HG03103 (cell line): ENCODE measurements at regions not wholly inside any gene's neighbourhood (a gene's known extent, or its start where the extent isn't known, plus 50 kb on each side); places are given as distances from the start of the nearest gene placed in this dataset.

Source experiments
- ATAC-seq: cut with Tn5 transposase; IDR thresholded peaks from one replicate; pipeline ENCODE4 v1.9.1; 2021; ENCODE audit warnings: low read depth; ENCODE audit not compliant: unreplicated experiment

- ATAC-seq: no peak
Measured at GRCh38 chr10:88081457-88082054, 218.1 kb downstream of the PTEN start.

DNA sequence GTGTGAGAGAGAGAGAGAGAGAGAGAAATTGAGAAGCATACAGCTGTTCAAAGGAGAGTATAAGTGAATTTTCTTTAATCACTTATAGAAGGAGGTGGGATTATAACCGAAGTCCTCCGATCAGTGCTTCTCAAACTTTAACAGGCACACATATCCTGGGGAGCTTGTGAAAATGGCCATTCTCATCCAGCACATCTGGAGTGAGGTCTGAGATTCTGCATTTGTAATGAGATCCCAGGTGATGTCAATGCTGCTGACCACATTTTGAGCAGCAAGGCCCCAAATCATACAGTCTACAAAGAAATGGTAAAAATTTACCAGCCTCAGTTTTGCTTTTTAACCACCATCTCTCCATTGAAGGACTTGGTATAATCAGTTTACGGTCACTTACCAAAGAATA lies 219.0 kb downstream of the PTEN start:
- peak; percentile 17 for ATAC-seq

DNA sequence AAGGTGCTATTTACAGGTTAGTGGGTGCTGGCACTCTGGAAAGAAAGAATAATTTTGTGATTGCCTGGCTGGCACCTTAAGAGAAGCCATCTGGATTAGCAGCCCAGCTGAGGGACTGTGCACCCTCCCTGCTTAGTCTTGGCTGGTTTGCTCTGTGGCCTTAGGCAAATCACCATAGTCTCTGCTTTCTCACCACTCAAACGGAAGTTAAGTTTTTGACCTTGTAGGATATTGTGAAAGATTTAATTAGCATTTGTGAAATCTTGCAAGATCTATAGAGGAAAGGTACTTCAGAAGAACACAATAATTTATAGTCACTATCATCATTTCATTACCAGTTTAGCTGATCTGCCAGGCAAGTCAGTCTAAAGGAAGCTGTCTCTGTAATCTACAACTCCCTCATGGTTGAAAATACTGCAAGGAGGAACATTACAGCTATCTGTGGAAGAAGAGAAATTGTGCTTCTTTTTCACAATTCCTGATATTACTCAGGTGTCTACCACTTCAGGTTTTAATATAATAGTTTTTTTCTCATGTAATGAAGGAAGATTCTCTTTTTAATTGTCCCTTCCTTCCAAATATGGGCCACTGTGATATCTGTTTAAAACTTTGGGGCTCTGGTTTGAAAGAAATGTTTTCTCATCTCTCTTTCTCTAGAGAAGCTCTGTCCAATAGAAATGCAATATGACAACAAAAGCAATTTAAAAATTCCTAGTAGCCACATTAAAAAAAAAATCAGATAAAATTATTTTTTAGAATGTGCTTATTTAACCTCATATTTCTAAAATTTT lies 219.6 kb downstream of the PTEN start:
- ATAC-seq: peak; percentile 64

DNA sequence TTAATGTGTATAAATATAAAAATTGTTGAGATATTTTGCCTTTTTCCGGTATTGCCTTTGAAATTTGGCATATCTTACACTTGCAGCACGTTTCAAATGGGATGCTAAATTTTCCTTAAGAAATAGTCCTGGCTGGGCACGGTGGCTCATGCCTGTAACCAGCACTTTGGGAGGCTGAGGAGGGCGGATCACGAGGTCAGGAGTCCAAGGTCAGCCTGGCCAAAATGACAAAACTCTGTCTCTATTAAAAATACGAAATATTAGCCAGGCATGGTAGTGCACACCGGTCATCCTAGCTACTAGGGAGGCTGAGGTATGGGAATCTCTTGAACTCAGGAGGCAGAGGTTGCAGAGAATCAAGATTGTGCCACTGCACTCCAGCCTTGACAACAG lies 220.2 kb downstream of the PTEN start:
- no peak for ATAC-seq

GRCh38 chr10:88086187-88086960 lies 222.9 kb downstream of the PTEN start:
- ATAC-seq: no peak

GRCh38 chr10:88088441-88089340 lies 225.3 kb downstream of the PTEN start:
- no peak for ATAC-seq

DNA sequence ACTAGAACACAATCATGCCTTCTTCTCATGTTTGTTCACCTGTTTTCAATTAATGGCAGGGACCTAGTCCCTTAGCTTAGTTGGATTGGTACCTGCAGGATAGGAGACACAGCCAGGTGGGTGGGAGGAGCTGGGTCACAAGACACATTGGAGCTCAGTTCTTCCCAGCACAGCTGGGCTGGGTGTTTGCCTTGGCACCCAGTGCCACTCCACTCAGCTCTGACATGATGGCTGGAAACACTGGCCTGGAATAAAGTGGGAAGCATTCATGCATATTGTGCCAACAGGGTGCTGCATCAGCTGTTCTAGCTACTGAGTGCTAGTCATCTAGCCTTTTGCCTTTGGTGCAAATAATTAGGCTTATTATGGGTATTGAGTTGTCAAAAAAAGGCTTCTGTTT lies 226.1 kb downstream of the PTEN start:
- ATAC-seq: no peak

GRCh38 chr10:88090568-88091214 lies 227.3 kb downstream of the PTEN start:
- no peak for ATAC-seq

DNA sequence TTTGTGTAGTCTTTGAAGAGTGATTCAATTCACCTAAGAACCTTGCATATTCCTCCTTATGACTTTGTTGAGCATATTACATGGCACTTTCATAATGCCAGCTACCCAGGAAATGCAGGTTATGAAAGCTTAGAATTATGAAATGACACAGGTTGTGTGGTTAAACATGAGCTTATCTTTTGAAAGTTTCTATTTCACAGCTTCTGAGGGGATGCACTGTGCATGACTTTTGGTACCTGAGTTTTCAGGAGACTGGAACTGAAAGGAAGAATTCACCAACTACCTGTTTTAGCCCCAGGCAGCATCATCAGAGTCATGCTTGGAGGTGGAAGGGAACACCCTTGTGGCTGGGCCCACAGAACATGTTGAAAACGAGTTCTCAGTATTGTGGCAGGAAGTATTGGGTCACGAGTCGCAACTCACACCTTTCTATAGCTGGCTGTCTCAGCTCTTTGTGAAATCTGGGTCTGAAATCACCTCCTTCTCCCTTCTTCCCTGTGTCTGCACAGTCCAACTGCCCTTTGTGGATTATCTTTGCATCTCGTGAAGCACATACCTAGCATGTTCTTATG lies 228.2 kb downstream of the PTEN start:
- peak; percentile 90 for ATAC-seq

- ATAC-seq: no peak
Measured at GRCh38 chr10:88092265-88092664, 228.8 kb downstream of the PTEN start.

DNA sequence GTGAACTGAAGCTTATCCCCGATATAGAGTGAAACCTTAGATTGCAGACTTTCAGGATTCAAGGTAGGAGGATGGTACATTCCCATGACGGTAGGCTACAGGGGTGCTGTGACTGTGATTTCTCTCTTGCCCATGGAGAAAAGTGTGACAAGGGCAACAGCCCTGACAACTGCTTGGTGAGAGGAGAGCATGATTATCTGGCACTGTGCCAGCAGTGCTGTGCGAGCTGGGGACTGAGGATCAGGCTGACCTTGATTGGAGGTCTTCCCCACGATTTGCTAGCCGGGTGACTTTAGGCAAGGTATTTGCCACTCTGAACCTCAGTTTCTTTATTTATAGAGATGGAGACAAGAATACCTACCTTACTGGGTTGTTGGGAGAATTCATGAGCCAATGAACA lies 229.5 kb downstream of the PTEN start:
- no peak for ATAC-seq

GRCh38 chr10:88094795-88095194 lies 231.4 kb downstream of the PTEN start:
- ATAC-seq: no peak

DNA sequence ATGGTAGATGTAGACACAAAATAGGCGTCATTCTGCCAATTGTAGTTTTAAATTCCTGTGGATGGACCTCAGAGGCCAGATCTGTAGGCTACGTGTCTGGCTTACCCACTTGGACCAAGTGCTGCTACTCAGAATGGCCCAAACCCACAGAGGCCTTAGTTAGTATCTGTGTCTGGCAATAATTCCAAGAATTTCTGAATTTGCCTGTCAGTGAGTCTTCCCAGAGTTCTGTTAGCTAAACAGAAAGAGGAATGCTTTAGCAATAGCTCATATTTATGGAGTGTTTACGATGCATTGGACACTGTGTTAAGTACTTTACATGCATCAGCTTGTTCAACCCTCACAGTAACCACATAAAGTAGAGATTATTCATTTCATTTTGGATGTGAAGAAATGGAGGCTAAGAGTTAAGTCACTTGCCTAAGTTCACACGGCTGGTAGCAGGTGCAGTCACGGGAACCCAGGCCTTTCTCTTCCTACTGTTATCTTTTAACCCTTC lies 231.8 kb downstream of the PTEN start:
- no peak for ATAC-seq

- no peak for ATAC-seq
Measured at GRCh38 chr10:88095778-88096431, 232.5 kb downstream of the PTEN start.

- ATAC-seq: no peak
Measured at GRCh38 chr10:88097092-88097516, 233.7 kb downstream of the PTEN start.

DNA sequence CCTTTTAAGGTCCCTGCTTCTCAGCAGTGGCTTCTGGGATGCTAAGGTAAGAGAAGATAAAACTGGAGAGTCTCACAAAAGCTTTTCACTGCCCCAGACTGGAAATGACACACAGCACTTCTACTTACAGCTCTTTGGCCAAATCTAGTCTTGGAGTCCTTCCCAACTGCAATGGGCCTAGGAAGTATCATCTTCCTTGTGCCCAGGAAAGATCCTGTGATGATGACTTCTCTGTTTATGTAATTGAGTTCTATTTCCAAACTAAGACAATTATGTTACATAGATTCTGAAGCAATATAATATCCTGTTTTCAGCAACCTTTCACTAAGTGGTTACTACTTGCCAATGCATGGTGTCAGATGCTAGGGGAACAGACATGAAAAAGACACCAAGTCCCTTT lies 234.1 kb downstream of the PTEN start:
- ATAC-seq: no peak

GRCh38 chr10:88100281-88100680 lies 236.9 kb downstream of the PTEN start:
- no peak for ATAC-seq

DNA sequence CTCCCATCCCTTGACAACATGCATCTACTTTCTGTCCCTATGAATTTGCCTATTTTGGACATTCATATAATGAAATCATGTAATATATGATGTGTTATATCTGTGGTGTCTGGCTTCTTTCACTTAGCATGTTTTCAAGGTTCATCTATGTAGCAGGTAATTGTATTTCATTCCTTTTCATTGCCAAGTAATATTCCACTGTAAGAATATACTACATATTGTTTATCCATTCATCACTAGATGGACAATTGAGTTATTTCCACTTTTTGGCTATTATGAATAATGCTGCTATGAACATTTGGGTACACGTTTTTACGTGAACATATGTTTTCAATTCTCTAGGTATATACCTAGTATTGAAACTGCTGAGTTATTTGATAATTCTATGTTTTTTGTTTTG lies 238.2 kb downstream of the PTEN start:
- no peak for ATAC-seq

DNA sequence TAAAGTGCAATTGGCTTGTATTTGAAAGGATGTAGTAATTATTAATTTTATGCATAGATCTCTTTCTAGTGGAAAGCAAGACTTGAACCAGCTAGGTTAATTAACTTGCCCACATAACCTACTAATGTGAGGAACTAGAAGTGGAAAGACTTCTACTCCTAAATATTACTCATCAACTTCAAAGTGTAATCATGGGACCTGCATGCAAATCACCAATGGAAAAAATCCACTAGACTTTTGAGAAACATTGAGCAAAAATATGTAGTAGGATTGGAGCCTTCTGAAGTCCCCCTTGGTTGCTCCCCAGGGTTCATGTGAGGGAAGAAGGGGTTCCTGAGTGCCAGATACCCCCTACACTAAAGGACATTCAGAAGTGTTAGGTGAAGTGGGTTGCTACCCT lies 240.2 kb downstream of the PTEN start:
- no peak for ATAC-seq
